H9 (cell line): ENCODE measurements at regions not wholly inside any gene's neighbourhood (a gene's known extent, or its start where the extent isn't known, plus 50 kb on each side); places are given as distances from the start of the nearest gene placed in this dataset.

Source experiments
- DNase-seq: peaks from one replicate; pipeline ENCODE4 v3.0.0-alpha.2; 2017
- H2AFZ ChIP-seq: one replicate; pipeline ENCODE4 v1.6.1; 2013; ENCODE audit warnings: mild to moderate bottlenecking, low read length, control low read depth, moderate library complexity
- H2AK5ac ChIP-seq: 2 replicates; pipeline ENCODE4 v1.6.1; 2013; ENCODE audit warnings: low read length, control low read depth, mixed read lengths; ENCODE audit not compliant: insufficient read length
- H2BK120ac ChIP-seq: one replicate; pipeline ENCODE4 v1.6.1; 2013; ENCODE audit warnings: low read depth, mild to moderate bottlenecking, low read length, control low read depth, inconsistent platforms; ENCODE audit not compliant: poor library complexity, severe bottlenecking
- H2BK12ac ChIP-seq: 2 replicates; pipeline ENCODE4 v1.6.1; 2013; ENCODE audit warnings: low read length, control low read depth, mixed read lengths, low read depth; ENCODE audit not compliant: insufficient read length
- H2BK15ac ChIP-seq: 2 replicates; pipeline ENCODE4 v1.6.1; 2013; ENCODE audit warnings: low read depth, low read length, control low read depth
- H2BK20ac ChIP-seq: one replicate; pipeline ENCODE4 v1.6.1; 2013; ENCODE audit warnings: low read depth, mild to moderate bottlenecking, low read length, control low read depth, inconsistent platforms; ENCODE audit not compliant: poor library complexity, severe bottlenecking
- H2BK5ac ChIP-seq: 2 replicates; pipeline ENCODE4 v1.6.1; 2013; ENCODE audit warnings: low read length, control low read depth, mixed read lengths; ENCODE audit not compliant: insufficient read length
- H3K14ac ChIP-seq: 2 replicates; pipeline ENCODE4 v1.6.1; 2013; ENCODE audit warnings: low read length, control low read depth; ENCODE audit not compliant: insufficient read depth
- H3K18ac ChIP-seq: 2 replicates; pipeline ENCODE4 v1.6.1; 2013; ENCODE audit warnings: low read depth, mild to moderate bottlenecking, mixed read lengths, low read length, control low read depth; ENCODE audit not compliant: insufficient read length
- H3K23ac ChIP-seq: 2 replicates; pipeline ENCODE4 v1.6.1; 2013; ENCODE audit warnings: low read length, control low read depth, mixed read lengths, low read depth; ENCODE audit not compliant: insufficient read length
- H3K23me2 ChIP-seq: 2 replicates; pipeline ENCODE4 v1.6.1; 2013; ENCODE audit warnings: low read depth, mild to moderate bottlenecking, mixed read lengths, low read length, control low read depth; ENCODE audit not compliant: insufficient read length, poor library complexity, severe bottlenecking
- H3K27ac ChIP-seq: 2 replicates; pipeline ENCODE4 v1.5.1; 2013; ENCODE audit warnings: low read length, control low read depth, mixed read lengths, low read depth; ENCODE audit not compliant: insufficient read length
- H3K27me3 ChIP-seq: 2 replicates; pipeline ENCODE4 v1.6.1; 2013; ENCODE audit warnings: low read length, control low read depth, inconsistent platforms; ENCODE audit not compliant: insufficient read depth
- H3K4ac ChIP-seq: 2 replicates; pipeline ENCODE4 v1.6.1; 2013; ENCODE audit warnings: low read depth, mild to moderate bottlenecking, control low read depth, inconsistent platforms, low read length, moderate library complexity
- H3K4me1 ChIP-seq: 2 replicates; pipeline ENCODE4 v1.6.1; 2013; ENCODE audit warnings: low read length, control low read depth, inconsistent platforms; ENCODE audit not compliant: insufficient read depth
- H3K4me2 ChIP-seq: 2 replicates; pipeline ENCODE4 v1.6.1; 2013; ENCODE audit warnings: low read length, control low read depth, mixed read lengths; ENCODE audit not compliant: insufficient read length, insufficient read depth
- H3K56ac ChIP-seq: 2 replicates; pipeline ENCODE4 v1.6.1; 2013; ENCODE audit warnings: low read depth, mild to moderate bottlenecking, mixed read lengths, low read length, control low read depth; ENCODE audit not compliant: insufficient read length
- H3K79me1 ChIP-seq: 2 replicates; pipeline ENCODE4 v1.6.1; 2013; ENCODE audit warnings: low read depth, mild to moderate bottlenecking, moderate library complexity, low read length, control low read depth, inconsistent platforms; ENCODE audit not compliant: insufficient read depth, poor library complexity, severe bottlenecking
- H3K79me2 ChIP-seq: 2 replicates; pipeline ENCODE4 v1.6.1; 2013; ENCODE audit warnings: low read length, control low read depth, inconsistent platforms; ENCODE audit not compliant: insufficient read depth
- H3K9ac ChIP-seq: 2 replicates; pipeline ENCODE4 v1.6.1; 2013; ENCODE audit warnings: low read length, control low read depth, mixed read lengths; ENCODE audit not compliant: insufficient read length; ENCODE audit errors: extremely low read depth
- H3K9me3 ChIP-seq: one replicate; pipeline ENCODE4 v1.6.1; 2013; ENCODE audit warnings: low read depth, low read length, inconsistent platforms; ENCODE audit not compliant: control insufficient read depth
- H3T11ph ChIP-seq: one replicate; pipeline ENCODE4 v1.6.1; 2013; ENCODE audit warnings: mild to moderate bottlenecking, low read length, control low read depth, inconsistent platforms
- H4K20me1 ChIP-seq: one replicate; pipeline ENCODE4 v1.6.1; 2013; ENCODE audit not compliant: control insufficient read depth, insufficient read length, insufficient read depth
- H4K5ac ChIP-seq: 2 replicates; pipeline ENCODE4 v1.6.1; 2013; ENCODE audit warnings: low read depth, mild to moderate bottlenecking, mixed read lengths, low read length, control low read depth; ENCODE audit not compliant: insufficient read length
- H4K8ac ChIP-seq: replicated peaks from 2 replicates; pipeline ENCODE4 v1.6.1; 2013; ENCODE audit warnings: low read length, control low read depth, mixed read lengths, low read depth; ENCODE audit not compliant: insufficient read length
- H4K91ac ChIP-seq: 2 replicates; pipeline ENCODE4 v1.6.1; 2013; ENCODE audit warnings: low read depth, mild to moderate bottlenecking, moderate library complexity, mixed read lengths, low read length, control low read depth; ENCODE audit not compliant: insufficient read length
- H3K27ac Mint-ChIP-seq, 3 experiments: 2 replicates in 2 of 3; 3 replicates in 1 of 3; pipeline ENCODE4 v1.8.0; 2020 to 2021; ENCODE audit warnings: mixed read lengths in 3 of 3, mild to moderate bottlenecking in 1 of 3, moderate library complexity in 1 of 3
- H3K27me3 Mint-ChIP-seq: 2 replicates; pipeline ENCODE4 v1.8.0; 2021; ENCODE audit warnings: low read depth, mild to moderate bottlenecking, moderate library complexity, mixed read lengths
- H3K36me3 Mint-ChIP-seq, 3 experiments: 2 replicates in 2 of 3; 3 replicates in 1 of 3; pipeline ENCODE4 v1.8.0; 2020 to 2021; ENCODE audit warnings: low read depth in 3 of 3, mixed read lengths in 3 of 3; ENCODE audit not compliant: insufficient read depth in 1 of 3
- H3K4me1 Mint-ChIP-seq, 2 experiments: 2 replicates each; pipeline ENCODE4 v1.8.0; 2020; ENCODE audit warnings: mixed read lengths in 2 of 2
- H3K4me3 Mint-ChIP-seq, 2 experiments: 2 replicates in 1 of 2; 3 replicates in 1 of 2; pipeline ENCODE4 v1.8.0; 2020 to 2021; ENCODE audit warnings: mild to moderate bottlenecking in 2 of 2, mixed read lengths in 2 of 2, moderate library complexity in 1 of 2
- H3K9me3 Mint-ChIP-seq, 2 experiments: 2 replicates in 1 of 2; 3 replicates in 1 of 2; pipeline ENCODE4 v1.8.0; 2020; ENCODE audit warnings: mild to moderate bottlenecking in 2 of 2, mixed read lengths in 2 of 2, moderate library complexity in 1 of 2
- CTCF ChIP-seq: fragments of 200-600 bp; sonication (generic); conservative IDR thresholded peaks from 3 replicates; pipeline ENCODE4 v1.8.0; 2021; ENCODE audit warnings: antibody characterized with exemption, mild to moderate bottlenecking
- WGBS: extraction: QIAGEN DNeasy Blood & Tissue Kit; methylation state at CpG from one replicate; pipeline ENCODE4 v1.1.7; 2013; ENCODE audit warnings: missing lambda C conversion rate, low lambda C conversion rate, mixed read lengths; ENCODE audit not compliant: insufficient read length; ENCODE audit errors: extremely low coverage; 5-methylcytosine and 5-hydroxymethylcytosine counted together

DNA sequence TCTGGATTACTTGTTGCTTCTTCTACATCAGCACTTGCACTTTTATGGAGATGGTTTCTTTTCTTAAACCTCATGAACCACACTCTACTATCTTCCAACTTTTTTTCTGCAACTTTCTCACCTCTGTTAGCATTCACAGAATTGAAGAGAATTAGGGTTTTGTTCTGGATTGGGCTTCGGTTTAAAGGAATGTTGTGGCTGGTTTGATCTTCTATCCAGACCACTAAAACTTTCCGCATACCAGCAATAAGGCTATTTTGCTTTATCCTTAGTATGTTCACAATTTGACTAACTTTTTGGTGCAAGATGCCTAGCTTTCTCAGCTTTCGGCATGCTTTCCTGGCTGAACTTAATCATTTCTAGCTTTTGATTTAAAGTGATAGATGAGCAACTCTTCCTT lies 666.7 kb upstream of the MIR17HG start:
- H4K5ac ChIP-seq = no peak overlapping the region
- no peak overlapping the region for H4K91ac ChIP-seq
- no peak overlapping the region for H3K4me3 Mint-ChIP-seq
- no peak for TF ChIP-seq CTCF
- no peaks in the 10 kb centered on the region for H3K9me3 Mint-ChIP-seq
- no peaks in the 10 kb centered on the region for H4K20me1 ChIP-seq
- no peak overlapping the region for H2BK12ac ChIP-seq
- H3K27me3 Mint-ChIP-seq = no peaks in the 10 kb centered on the region
- WGBS = no CpG with 5 or more reads among the region's 3 CpGs
- no peaks in the 10 kb centered on the region for H3K4me1 Mint-ChIP-seq
- H3K4ac ChIP-seq = no peak overlapping the region
- H3K79me2 ChIP-seq = no peaks in the 10 kb centered on the region
- DNase-seq = no peak
- H3K9me3 ChIP-seq = no peaks in the 10 kb centered on the region
- H3K4me1 ChIP-seq = no peaks in the 10 kb centered on the region
- H3K4me2 ChIP-seq = no peak overlapping the region
- H3T11ph ChIP-seq = no peak overlapping the region
- H3K18ac ChIP-seq = no peak overlapping the region
- no peak overlapping the region for H3K56ac ChIP-seq
- H3K27ac ChIP-seq = no peak overlapping the region
- H3K23me2 ChIP-seq = no peaks in the 10 kb centered on the region
- H3K23ac ChIP-seq = no peak overlapping the region
- no peaks in the 10 kb centered on the region for H3K27me3 ChIP-seq
- no peak overlapping the region for H3K27ac Mint-ChIP-seq
- no peak overlapping the region for H2BK5ac ChIP-seq
- no peaks in the 10 kb centered on the region for H3K36me3 Mint-ChIP-seq
- H3K14ac ChIP-seq = no peak overlapping the region
- no peak overlapping the region for H2AFZ ChIP-seq
- no peak overlapping the region for H4K8ac ChIP-seq
- no peak overlapping the region for H2AK5ac ChIP-seq
- H2BK15ac ChIP-seq = no peak overlapping the region
- H2BK120ac ChIP-seq = no peak overlapping the region
- H2BK20ac ChIP-seq = no peak overlapping the region
- no peak overlapping the region for H3K9ac ChIP-seq
- no peaks in the 10 kb centered on the region for H3K79me1 ChIP-seq
